A549 (cell line): ENCODE measurements at regions not wholly inside any gene's neighbourhood (a gene's known extent, or its start where the extent isn't known, plus 50 kb on each side); places are given as distances from the start of the nearest gene placed in this dataset.

ENCODE experiments used
- ATAC-seq, 2 experiments: fragments of 200-7000 bp in 1 of 2; fragments of >200 bp in 1 of 2; cut with Nextera tagmentation in 1 of 2; cut with Tn5 transposase in 1 of 2; 3 replicates each; pipeline versions ENCODE4 v1.8.0 to v1.9.1; 2018 to 2020; ENCODE audit warnings: mild to moderate bottlenecking in 1 of 2, moderate library complexity in 1 of 2
- CTCF ChIA-PET: fragments of 300-600 bp; sonication (Branson Sonifier 250); formaldehyde crosslinking; extraction: SDS; loops from one replicate; lab custom pipeline; 2021; ENCODE audit warnings: antibody characterized with exemption, inconsistent platforms; lab: Yijun Ruan, JAX
- POLR2A ChIA-PET: fragments of 350-600 bp; formaldehyde crosslinking; extraction: SDS; loops from one replicate; lab custom pipeline; 2021; ENCODE audit warnings: antibody characterized with exemption, inconsistent platforms; lab: Yijun Ruan, JAX
- DNase-seq, 2 experiments: peaks; one replicate each; pipeline versions ENCODE4 v3.0.0 to v3.0.0-alpha.2; 2011 to 2016; ENCODE audit warnings: low read depth in 1 of 2, low spot score in 1 of 2
- FAIRE-seq: peaks from 2 replicates; lab custom pipeline; 2011; peaks lifted over from hg19 to GRCh38; lab: Jason Lieb, UNC
- H3K27ac ChIP-seq, 2 experiments: fragments of >200 bp; sonication (Bioruptor Twin); formaldehyde crosslinking; 3 replicates each; pipeline ENCODE4 v1.5.1; 2016 to 2017
- H3K4me1 ChIP-seq: fragments of >200 bp; sonication (Bioruptor Twin); formaldehyde crosslinking; 3 replicates; pipeline ENCODE4 v1.6.1; 2016
- H3K4me2 ChIP-seq: fragments of >200 bp; sonication (Bioruptor Twin); formaldehyde crosslinking; 3 replicates; pipeline ENCODE4 v1.6.1; 2016
- H3K4me3 ChIP-seq: fragments of >200 bp; sonication (Bioruptor Twin); formaldehyde crosslinking; 3 replicates; pipeline ENCODE4 v1.5.1; 2016
- H3K9me3 ChIP-seq: fragments of >200 bp; sonication (Bioruptor Twin); formaldehyde crosslinking; 3 replicates; pipeline ENCODE4 v1.6.1; 2016
- CBX2 ChIP-seq: fragments of 200-600 bp; sonication (generic); IDR thresholded peaks from 2 replicates; pipeline ENCODE4 v1.6.1; 2016; ENCODE audit warnings: low read depth, mild to moderate bottlenecking, borderline replicate concordance
- CBX8 ChIP-seq: fragments of 200-600 bp; sonication (generic); IDR thresholded peaks from 2 replicates; pipeline ENCODE4 v1.6.1; 2016
- EHMT2 ChIP-seq: fragments of 200-600 bp; sonication (generic); IDR thresholded peaks from 2 replicates; pipeline ENCODE4 v1.6.1; 2016; ENCODE audit warnings: antibody characterized with exemption, low read depth, mild to moderate bottlenecking, moderate library complexity
- FOSB ChIP-seq: fragments of 250-450 bp; sonication (Bioruptor Pico); IDR thresholded peaks from 2 replicates; pipeline ENCODE4 v1.5.0; 2020; ENCODE audit warnings: mild to moderate bottlenecking, moderate library complexity
- FOSL2 ChIP-seq, 2 experiments: fragments of 450-650 bp in 1 of 2; fragments of >200 bp in 1 of 2; sonication (Bioruptor Twin) in 1 of 2; formaldehyde crosslinking; IDR thresholded peaks; 2 replicates each; pipeline versions ENCODE4 v1.5.0 to v1.6.1; 2016 to 2020; ENCODE audit warnings: mild to moderate bottlenecking in 1 of 2, moderate library complexity in 1 of 2
- GATA3 ChIP-seq: IDR thresholded peaks from 2 replicates; pipeline ENCODE4 v1.6.1; 2012; ENCODE audit warnings: borderline replicate concordance
- HOXA7 ChIP-seq: fragments of 250-450 bp; sonication (Bioruptor Pico); IDR thresholded peaks from 2 replicates; pipeline ENCODE4 v1.5.0; 2020; ENCODE audit warnings: mild to moderate bottlenecking, moderate library complexity
- HOXB13 ChIP-seq: fragments of 250-450 bp; sonication (Bioruptor Pico); IDR thresholded peaks from 2 replicates; pipeline ENCODE4 v1.5.0; 2020; ENCODE audit warnings: low read depth, mild to moderate bottlenecking, moderate library complexity
- JUN ChIP-seq, 2 experiments: fragments of >200 bp; sonication (Bioruptor Twin); formaldehyde crosslinking; IDR thresholded peaks; 2 replicates in 1 of 2; 3 replicates in 1 of 2; pipeline ENCODE4 v1.6.1; 2016 to 2017
- KDM1A ChIP-seq: fragments of 200-600 bp; sonication (generic); IDR thresholded peaks from 2 replicates; pipeline ENCODE4 v1.6.1; 2016; ENCODE audit warnings: low read depth, mild to moderate bottlenecking
- MAFK ChIP-seq: fragments of 450-650 bp; IDR thresholded peaks from 2 replicates; pipeline ENCODE4 v1.6.1; 2014; ENCODE audit not compliant: partially characterized antibody
- MAZ ChIP-seq: fragments of 150-350 bp; IDR thresholded peaks from 2 replicates; pipeline ENCODE4 v1.6.1; 2014; ENCODE audit warnings: antibody characterized with exemption, low read depth, low read length, borderline replicate concordance
- NFE2L2 ChIP-seq: fragments of 150-350 bp; conservative IDR thresholded peaks from 2 replicates; pipeline ENCODE4 v1.6.1; 2014; ENCODE audit warnings: low read length
- POLR2A ChIP-seq: IDR thresholded peaks from 2 replicates; pipeline ENCODE4 v1.6.1; 2012; ENCODE audit warnings: mild to moderate bottlenecking, low read length
- POLR2AphosphoS2 ChIP-seq: conservative IDR thresholded peaks from 2 replicates; pipeline ENCODE4 v1.6.1; 2012; ENCODE audit warnings: low read length, improper control_type of control experiment, inconsistent platforms
- RFX5 ChIP-seq: fragments of 450-650 bp; IDR thresholded peaks from 2 replicates; pipeline ENCODE4 v1.7.1; 2014; ENCODE audit warnings: antibody characterized with exemption, mild to moderate bottlenecking, moderate library complexity
- ZFP36 ChIP-seq: fragments of 450-650 bp; IDR thresholded peaks from 2 replicates; pipeline ENCODE4 v1.6.1; 2014; ENCODE audit warnings: borderline replicate concordance; ENCODE audit not compliant: partially characterized antibody
- ZNF302 ChIP-seq: fragments of 250-450 bp; sonication (Bioruptor Pico); IDR thresholded peaks from 2 replicates; pipeline ENCODE4 v1.9.0; 2021; ENCODE audit warnings: inconsistent platforms, mild to moderate bottlenecking, moderate library complexity
- whole genome bisulfite sequencing: methylation state at CpG from one replicate; pipeline ENCODE4 v1.1.6; 2017; ENCODE audit errors: missing lambda C conversion rate; 5-methylcytosine and 5-hydroxymethylcytosine counted together
- TF ChIP-seq, protein P1 (sequence below): fragments of 200-600 bp; sonication (generic); IDR thresholded peaks from 2 replicates; pipeline ENCODE4 v1.6.1; 2016; ENCODE audit warnings: antibody characterized with exemption, mild to moderate bottlenecking, moderate library complexity
- TF ChIP-seq, protein P2 (sequence below): IDR thresholded peaks from 2 replicates; pipeline ENCODE4 v1.6.1; 2012; ENCODE audit warnings: low read depth, borderline replicate concordance
- TF ChIP-seq, protein P3 (sequence below): fragments of 250-450 bp; sonication (Bioruptor Pico); IDR thresholded peaks from 2 replicates; pipeline ENCODE4 v1.5.0; 2020; ENCODE audit warnings: low read depth, mild to moderate bottlenecking, moderate library complexity
- TF ChIP-seq, protein P4 (sequence below): fragments of >200 bp; sonication (Bioruptor Twin); formaldehyde crosslinking; IDR thresholded peaks from 2 replicates; pipeline ENCODE4 v1.6.1; 2016

DNA sequence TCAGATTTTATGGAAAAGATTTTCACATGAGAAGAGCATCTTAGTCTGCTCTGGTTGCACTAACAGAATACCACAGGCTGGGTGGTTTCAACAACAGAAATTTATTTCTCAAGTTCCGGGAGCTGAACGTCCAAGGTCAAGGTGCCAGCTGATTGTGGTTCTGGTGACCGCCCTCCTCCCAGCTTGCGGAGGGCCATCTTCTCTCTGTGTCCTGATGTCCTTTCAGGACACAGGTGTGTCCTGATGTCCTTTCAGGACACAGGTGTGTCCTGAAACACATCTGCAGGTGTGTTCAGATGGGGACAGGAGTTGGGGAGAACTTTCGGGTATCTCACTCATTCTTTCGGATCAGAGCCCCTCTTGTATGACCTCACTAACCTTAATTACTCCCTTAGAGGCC is 374.9 kb downstream of the SOX11 start (continued):
- TF ChIP-seq, protein P1, sequence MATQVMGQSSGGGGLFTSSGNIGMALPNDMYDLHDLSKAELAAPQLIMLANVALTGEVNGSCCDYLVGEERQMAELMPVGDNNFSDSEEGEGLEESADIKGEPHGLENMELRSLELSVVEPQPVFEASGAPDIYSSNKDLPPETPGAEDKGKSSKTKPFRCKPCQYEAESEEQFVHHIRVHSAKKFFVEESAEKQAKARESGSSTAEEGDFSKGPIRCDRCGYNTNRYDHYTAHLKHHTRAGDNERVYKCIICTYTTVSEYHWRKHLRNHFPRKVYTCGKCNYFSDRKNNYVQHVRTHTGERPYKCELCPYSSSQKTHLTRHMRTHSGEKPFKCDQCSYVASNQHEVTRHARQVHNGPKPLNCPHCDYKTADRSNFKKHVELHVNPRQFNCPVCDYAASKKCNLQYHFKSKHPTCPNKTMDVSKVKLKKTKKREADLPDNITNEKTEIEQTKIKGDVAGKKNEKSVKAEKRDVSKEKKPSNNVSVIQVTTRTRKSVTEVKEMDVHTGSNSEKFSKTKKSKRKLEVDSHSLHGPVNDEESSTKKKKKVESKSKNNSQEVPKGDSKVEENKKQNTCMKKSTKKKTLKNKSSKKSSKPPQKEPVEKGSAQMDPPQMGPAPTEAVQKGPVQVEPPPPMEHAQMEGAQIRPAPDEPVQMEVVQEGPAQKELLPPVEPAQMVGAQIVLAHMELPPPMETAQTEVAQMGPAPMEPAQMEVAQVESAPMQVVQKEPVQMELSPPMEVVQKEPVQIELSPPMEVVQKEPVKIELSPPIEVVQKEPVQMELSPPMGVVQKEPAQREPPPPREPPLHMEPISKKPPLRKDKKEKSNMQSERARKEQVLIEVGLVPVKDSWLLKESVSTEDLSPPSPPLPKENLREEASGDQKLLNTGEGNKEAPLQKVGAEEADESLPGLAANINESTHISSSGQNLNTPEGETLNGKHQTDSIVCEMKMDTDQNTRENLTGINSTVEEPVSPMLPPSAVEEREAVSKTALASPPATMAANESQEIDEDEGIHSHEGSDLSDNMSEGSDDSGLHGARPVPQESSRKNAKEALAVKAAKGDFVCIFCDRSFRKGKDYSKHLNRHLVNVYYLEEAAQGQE: no peak
- no peak for TF ChIP-seq FOSL2 (IDR thresholded peaks at IDR 0.05)
- TF ChIP-seq FOSL2 (CRISPR knock-in tag; IDR thresholded peaks at IDR 0.05): no peak
- no peak for TF ChIP-seq ZNF302 (CRISPR knock-in tag)
- no peak for TF ChIP-seq HOXB13 (CRISPR knock-in tag)
- TF ChIP-seq, all 56 proteins: peak for 0

DNA sequence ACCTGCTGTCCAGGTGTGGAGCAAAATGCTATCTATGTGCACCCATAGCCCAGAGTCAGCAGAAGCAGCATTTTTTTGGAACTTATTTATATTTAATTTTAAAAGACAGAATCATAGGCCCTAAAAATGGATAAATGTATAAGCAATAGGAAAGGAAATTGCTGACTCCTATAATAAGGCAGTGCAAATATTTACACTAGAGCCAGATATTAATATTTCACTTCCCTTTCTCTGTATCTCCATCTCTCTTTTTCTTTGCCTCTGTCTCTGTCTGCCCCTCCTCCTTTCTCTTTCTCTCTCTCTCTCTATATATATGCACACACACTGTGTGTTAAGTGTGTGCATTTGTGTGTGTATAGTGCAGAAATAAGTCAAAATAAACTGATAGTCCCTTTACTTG is 375.6 kb downstream of the SOX11 start:
- Histone ChIP-seq H3K9me3 (no peaks in the 10 kb centered on the region), H3K4me2 (no peak overlapping the region), H3K27ac (no peak overlapping the region), H3K4me3 (no peak overlapping the region), H3K4me1 (no peaks in the 10 kb centered on the region)
- TF ChIP-seq MAFK (peak; percentile 6), GATA3 (no peak), KDM1A (no peak), POLR2A (no peak), POLR2AphosphoS2 (no peak)
- POLR2A ChIA-PET: no interaction called here
- DNase-seq (no peak), ATAC-seq (no peak), FAIRE-seq (no peak)
- CTCF ChIA-PET: no interaction called here

DNA sequence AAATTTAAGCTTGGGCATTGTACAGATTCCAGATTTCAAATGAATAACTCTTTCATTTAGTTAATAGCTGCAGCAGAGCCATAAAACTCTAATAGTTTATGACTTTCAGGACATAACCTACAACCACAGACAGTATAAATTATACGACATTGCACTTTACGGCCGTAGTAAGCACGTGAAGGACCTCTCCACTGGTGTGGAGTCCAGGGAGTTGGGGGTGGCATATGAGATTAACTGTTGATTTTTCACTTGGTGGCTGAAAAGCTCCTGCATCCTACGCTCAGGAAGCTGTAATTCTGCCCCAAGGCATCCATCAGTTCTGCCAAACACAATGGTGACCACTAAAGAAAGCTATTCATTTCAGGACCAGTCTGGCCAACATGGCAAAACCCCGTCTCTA is 376.2 kb downstream of the SOX11 start:
- FAIRE-seq (no peak), DNase-seq (no peak), ATAC-seq (no peak)
- POLR2A ChIA-PET: no interaction called here
- 42% methylated on average over 5 of the region's 6 CpGs for WGBS
- TF ChIP-seq CBX2: no peak
- TF ChIP-seq MAZ: no peak
- TF ChIP-seq, protein P2, sequence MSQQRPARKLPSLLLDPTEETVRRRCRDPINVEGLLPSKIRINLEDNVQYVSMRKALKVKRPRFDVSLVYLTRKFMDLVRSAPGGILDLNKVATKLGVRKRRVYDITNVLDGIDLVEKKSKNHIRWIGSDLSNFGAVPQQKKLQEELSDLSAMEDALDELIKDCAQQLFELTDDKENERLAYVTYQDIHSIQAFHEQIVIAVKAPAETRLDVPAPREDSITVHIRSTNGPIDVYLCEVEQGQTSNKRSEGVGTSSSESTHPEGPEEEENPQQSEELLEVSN: no peak
- TF ChIP-seq, protein P1: no peak
- TF ChIP-seq JUN (IDR thresholded peaks at IDR 0.05): no peak
- no peak for TF ChIP-seq FOSB (CRISPR knock-in tag)
- no peak for TF ChIP-seq RFX5
- TF ChIP-seq, protein P3, sequence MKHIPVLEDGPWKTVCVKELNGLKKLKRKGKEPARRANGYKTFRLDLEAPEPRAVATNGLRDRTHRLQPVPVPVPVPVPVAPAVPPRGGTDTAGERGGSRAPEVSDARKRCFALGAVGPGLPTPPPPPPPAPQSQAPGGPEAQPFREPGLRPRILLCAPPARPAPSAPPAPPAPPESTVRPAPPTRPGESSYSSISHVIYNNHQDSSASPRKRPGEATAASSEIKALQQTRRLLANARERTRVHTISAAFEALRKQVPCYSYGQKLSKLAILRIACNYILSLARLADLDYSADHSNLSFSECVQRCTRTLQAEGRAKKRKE: no peak
- no peak for TF ChIP-seq FOSL2 (IDR thresholded peaks at IDR 0.05)
- TF ChIP-seq FOSL2 (CRISPR knock-in tag; IDR thresholded peaks at IDR 0.05): no peak
- no peak for TF ChIP-seq ZFP36
- TF ChIP-seq EHMT2: no peak
- TF ChIP-seq NFE2L2: no peak
- no peak for TF ChIP-seq HOXA7 (CRISPR knock-in tag)
- TF ChIP-seq, protein P4, sequence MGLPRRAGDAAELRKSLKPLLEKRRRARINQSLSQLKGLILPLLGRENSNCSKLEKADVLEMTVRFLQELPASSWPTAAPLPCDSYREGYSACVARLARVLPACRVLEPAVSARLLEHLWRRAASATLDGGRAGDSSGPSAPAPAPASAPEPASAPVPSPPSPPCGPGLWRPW: no peak
- TF ChIP-seq CBX8: no peak
- CTCF ChIA-PET: interaction anchor here (0.6 kb wide), 1 partner anchor 916 kb away, joined by 3 read pairs; no protein-coding TSS in a partner anchor
- Histone ChIP-seq H3K9me3 (no peaks in the 10 kb centered on the region), H3K4me1 (no peaks in the 10 kb centered on the region), H3K4me2 (no peak overlapping the region), H3K4me3 (no peak overlapping the region), H3K27ac (no peak overlapping the region)
